H9 (cell line): ENCODE measurements at regions not wholly inside any gene's neighbourhood (a gene's known extent, or its start where the extent isn't known, plus 50 kb on each side); places are given as distances from the start of the nearest gene placed in this dataset.

Experiments used
- DNase-seq: peaks from one replicate; pipeline ENCODE4 v3.0.0-alpha.2; 2017
- H2AFZ ChIP-seq: one replicate; pipeline ENCODE4 v1.6.1; 2013; ENCODE audit warnings: mild to moderate bottlenecking, low read length, control low read depth, moderate library complexity
- H2AK5ac ChIP-seq: 2 replicates; pipeline ENCODE4 v1.6.1; 2013; ENCODE audit warnings: low read length, control low read depth, mixed read lengths; ENCODE audit not compliant: insufficient read length
- H2BK120ac ChIP-seq: one replicate; pipeline ENCODE4 v1.6.1; 2013; ENCODE audit warnings: low read depth, mild to moderate bottlenecking, low read length, control low read depth, inconsistent platforms; ENCODE audit not compliant: poor library complexity, severe bottlenecking
- H2BK12ac ChIP-seq: 2 replicates; pipeline ENCODE4 v1.6.1; 2013; ENCODE audit warnings: low read length, control low read depth, mixed read lengths, low read depth; ENCODE audit not compliant: insufficient read length
- H2BK15ac ChIP-seq: 2 replicates; pipeline ENCODE4 v1.6.1; 2013; ENCODE audit warnings: low read depth, low read length, control low read depth
- H2BK20ac ChIP-seq: one replicate; pipeline ENCODE4 v1.6.1; 2013; ENCODE audit warnings: low read depth, mild to moderate bottlenecking, low read length, control low read depth, inconsistent platforms; ENCODE audit not compliant: poor library complexity, severe bottlenecking
- H2BK5ac ChIP-seq: 2 replicates; pipeline ENCODE4 v1.6.1; 2013; ENCODE audit warnings: low read length, control low read depth, mixed read lengths; ENCODE audit not compliant: insufficient read length
- H3K14ac ChIP-seq: 2 replicates; pipeline ENCODE4 v1.6.1; 2013; ENCODE audit warnings: low read length, control low read depth; ENCODE audit not compliant: insufficient read depth
- H3K18ac ChIP-seq: 2 replicates; pipeline ENCODE4 v1.6.1; 2013; ENCODE audit warnings: low read depth, mild to moderate bottlenecking, mixed read lengths, low read length, control low read depth; ENCODE audit not compliant: insufficient read length
- H3K23ac ChIP-seq: 2 replicates; pipeline ENCODE4 v1.6.1; 2013; ENCODE audit warnings: low read length, control low read depth, mixed read lengths, low read depth; ENCODE audit not compliant: insufficient read length
- H3K23me2 ChIP-seq: 2 replicates; pipeline ENCODE4 v1.6.1; 2013; ENCODE audit warnings: low read depth, mild to moderate bottlenecking, mixed read lengths, low read length, control low read depth; ENCODE audit not compliant: insufficient read length, poor library complexity, severe bottlenecking
- H3K27ac ChIP-seq: 2 replicates; pipeline ENCODE4 v1.5.1; 2013; ENCODE audit warnings: low read length, control low read depth, mixed read lengths, low read depth; ENCODE audit not compliant: insufficient read length
- H3K27me3 ChIP-seq: 2 replicates; pipeline ENCODE4 v1.6.1; 2013; ENCODE audit warnings: low read length, control low read depth, inconsistent platforms; ENCODE audit not compliant: insufficient read depth
- H3K4ac ChIP-seq: 2 replicates; pipeline ENCODE4 v1.6.1; 2013; ENCODE audit warnings: low read depth, mild to moderate bottlenecking, control low read depth, inconsistent platforms, low read length, moderate library complexity
- H3K4me1 ChIP-seq: 2 replicates; pipeline ENCODE4 v1.6.1; 2013; ENCODE audit warnings: low read length, control low read depth, inconsistent platforms; ENCODE audit not compliant: insufficient read depth
- H3K4me2 ChIP-seq: 2 replicates; pipeline ENCODE4 v1.6.1; 2013; ENCODE audit warnings: low read length, control low read depth, mixed read lengths; ENCODE audit not compliant: insufficient read length, insufficient read depth
- H3K56ac ChIP-seq: 2 replicates; pipeline ENCODE4 v1.6.1; 2013; ENCODE audit warnings: low read depth, mild to moderate bottlenecking, mixed read lengths, low read length, control low read depth; ENCODE audit not compliant: insufficient read length
- H3K79me1 ChIP-seq: 2 replicates; pipeline ENCODE4 v1.6.1; 2013; ENCODE audit warnings: low read depth, mild to moderate bottlenecking, moderate library complexity, low read length, control low read depth, inconsistent platforms; ENCODE audit not compliant: insufficient read depth, poor library complexity, severe bottlenecking
- H3K79me2 ChIP-seq: 2 replicates; pipeline ENCODE4 v1.6.1; 2013; ENCODE audit warnings: low read length, control low read depth, inconsistent platforms; ENCODE audit not compliant: insufficient read depth
- H3K9ac ChIP-seq: 2 replicates; pipeline ENCODE4 v1.6.1; 2013; ENCODE audit warnings: low read length, control low read depth, mixed read lengths; ENCODE audit not compliant: insufficient read length; ENCODE audit errors: extremely low read depth
- H3K9me3 ChIP-seq: one replicate; pipeline ENCODE4 v1.6.1; 2013; ENCODE audit warnings: low read depth, low read length, inconsistent platforms; ENCODE audit not compliant: control insufficient read depth
- H3T11ph ChIP-seq: one replicate; pipeline ENCODE4 v1.6.1; 2013; ENCODE audit warnings: mild to moderate bottlenecking, low read length, control low read depth, inconsistent platforms
- H4K20me1 ChIP-seq: one replicate; pipeline ENCODE4 v1.6.1; 2013; ENCODE audit not compliant: control insufficient read depth, insufficient read length, insufficient read depth
- H4K5ac ChIP-seq: 2 replicates; pipeline ENCODE4 v1.6.1; 2013; ENCODE audit warnings: low read depth, mild to moderate bottlenecking, mixed read lengths, low read length, control low read depth; ENCODE audit not compliant: insufficient read length
- H4K8ac ChIP-seq: replicated peaks from 2 replicates; pipeline ENCODE4 v1.6.1; 2013; ENCODE audit warnings: low read length, control low read depth, mixed read lengths, low read depth; ENCODE audit not compliant: insufficient read length
- H4K91ac ChIP-seq: 2 replicates; pipeline ENCODE4 v1.6.1; 2013; ENCODE audit warnings: low read depth, mild to moderate bottlenecking, moderate library complexity, mixed read lengths, low read length, control low read depth; ENCODE audit not compliant: insufficient read length
- H3K27ac Mint-ChIP-seq, 3 experiments: 2 replicates in 2 of 3; 3 replicates in 1 of 3; pipeline ENCODE4 v1.8.0; 2020 to 2021; ENCODE audit warnings: mixed read lengths in 3 of 3, mild to moderate bottlenecking in 1 of 3, moderate library complexity in 1 of 3
- H3K27me3 Mint-ChIP-seq: 2 replicates; pipeline ENCODE4 v1.8.0; 2021; ENCODE audit warnings: low read depth, mild to moderate bottlenecking, moderate library complexity, mixed read lengths
- H3K36me3 Mint-ChIP-seq, 3 experiments: 2 replicates in 2 of 3; 3 replicates in 1 of 3; pipeline ENCODE4 v1.8.0; 2020 to 2021; ENCODE audit warnings: low read depth in 3 of 3, mixed read lengths in 3 of 3; ENCODE audit not compliant: insufficient read depth in 1 of 3
- H3K4me1 Mint-ChIP-seq, 2 experiments: 2 replicates each; pipeline ENCODE4 v1.8.0; 2020; ENCODE audit warnings: mixed read lengths in 2 of 2
- H3K4me3 Mint-ChIP-seq, 2 experiments: 2 replicates in 1 of 2; 3 replicates in 1 of 2; pipeline ENCODE4 v1.8.0; 2020 to 2021; ENCODE audit warnings: mild to moderate bottlenecking in 2 of 2, mixed read lengths in 2 of 2, moderate library complexity in 1 of 2
- H3K9me3 Mint-ChIP-seq, 2 experiments: 2 replicates in 1 of 2; 3 replicates in 1 of 2; pipeline ENCODE4 v1.8.0; 2020; ENCODE audit warnings: mild to moderate bottlenecking in 2 of 2, mixed read lengths in 2 of 2, moderate library complexity in 1 of 2
- WGBS: extraction: QIAGEN DNeasy Blood & Tissue Kit; methylation state at CpG from one replicate; pipeline ENCODE4 v1.1.7; 2013; ENCODE audit warnings: missing lambda C conversion rate, low lambda C conversion rate, mixed read lengths; ENCODE audit not compliant: insufficient read length; ENCODE audit errors: extremely low coverage; 5-methylcytosine and 5-hydroxymethylcytosine counted together
- TF ChIP-seq, protein P1 (sequence below): fragments of 200-600 bp; sonication (generic); conservative IDR thresholded peaks from 3 replicates; pipeline ENCODE4 v1.8.0; 2021; ENCODE audit warnings: antibody characterized with exemption, mild to moderate bottlenecking

DNA sequence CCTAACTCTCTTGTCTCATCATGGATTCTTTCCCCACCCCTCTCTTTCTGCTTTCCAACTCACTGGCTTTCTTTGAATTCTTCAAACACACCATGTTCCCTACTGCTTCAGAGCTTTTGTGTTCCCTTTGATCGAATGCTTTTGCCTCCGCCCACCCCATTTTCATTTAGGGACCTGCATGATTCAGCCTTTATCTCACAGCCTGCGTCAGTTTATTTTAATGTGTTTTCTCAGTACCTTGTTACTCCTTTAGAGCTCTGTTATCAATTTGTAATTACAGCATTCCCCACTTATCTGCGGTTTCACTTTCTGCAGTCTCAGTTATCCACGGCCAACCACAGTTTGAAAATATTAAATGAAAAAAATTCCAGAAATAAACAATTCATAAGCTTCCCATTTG lies 451.3 kb downstream of the METTL15 start:
- Histone ChIP-seq H3K14ac (no peak overlapping the region), H3K23me2 (no peaks in the 10 kb centered on the region), H3K56ac (no peak overlapping the region), H3K9me3 (no peaks in the 10 kb centered on the region), H3K27me3 (peaks cover 4% of the 10 kb centered on the region; the same call in 1 of the 2 replicates), H3K79me1 (no peaks in the 10 kb centered on the region), H3K4me1 (no peaks in the 10 kb centered on the region), H3K9ac (no peak overlapping the region), H3K18ac (no peak overlapping the region), H2BK20ac (no peak overlapping the region), H3K4me2 (no peak overlapping the region), H2BK15ac (no peak overlapping the region), H2BK5ac (no peak overlapping the region), H2AFZ (no peak overlapping the region), H3K27ac (no peak overlapping the region), H3T11ph (no peak overlapping the region), H2BK12ac (no peak overlapping the region), H2BK120ac (no peak overlapping the region), H3K79me2 (no peaks in the 10 kb centered on the region), H4K8ac (no peak overlapping the region), H2AK5ac (no peak overlapping the region), H4K5ac (no peak overlapping the region), H3K23ac (no peak overlapping the region), H3K4ac (no peak overlapping the region), H4K20me1 (no peaks in the 10 kb centered on the region), H4K91ac (no peak overlapping the region)
- Mint-ChIP-seq H3K27ac (no peak overlapping the region), H3K4me3 (no peak overlapping the region), H3K36me3 (no peaks in the 10 kb centered on the region), H3K4me1 (peaks cover 8 to 10% of the 10 kb centered on the region in 2 experiments), H3K9me3 (no peaks in the 10 kb centered on the region; a peak in 1 of 5 replicates), H3K27me3 (peaks cover 56% of the 10 kb centered on the region)
- DNase-seq = no peak
- no CpG with 5 or more reads among the region's 5 CpGs for WGBS
- TF ChIP-seq, protein P1, sequence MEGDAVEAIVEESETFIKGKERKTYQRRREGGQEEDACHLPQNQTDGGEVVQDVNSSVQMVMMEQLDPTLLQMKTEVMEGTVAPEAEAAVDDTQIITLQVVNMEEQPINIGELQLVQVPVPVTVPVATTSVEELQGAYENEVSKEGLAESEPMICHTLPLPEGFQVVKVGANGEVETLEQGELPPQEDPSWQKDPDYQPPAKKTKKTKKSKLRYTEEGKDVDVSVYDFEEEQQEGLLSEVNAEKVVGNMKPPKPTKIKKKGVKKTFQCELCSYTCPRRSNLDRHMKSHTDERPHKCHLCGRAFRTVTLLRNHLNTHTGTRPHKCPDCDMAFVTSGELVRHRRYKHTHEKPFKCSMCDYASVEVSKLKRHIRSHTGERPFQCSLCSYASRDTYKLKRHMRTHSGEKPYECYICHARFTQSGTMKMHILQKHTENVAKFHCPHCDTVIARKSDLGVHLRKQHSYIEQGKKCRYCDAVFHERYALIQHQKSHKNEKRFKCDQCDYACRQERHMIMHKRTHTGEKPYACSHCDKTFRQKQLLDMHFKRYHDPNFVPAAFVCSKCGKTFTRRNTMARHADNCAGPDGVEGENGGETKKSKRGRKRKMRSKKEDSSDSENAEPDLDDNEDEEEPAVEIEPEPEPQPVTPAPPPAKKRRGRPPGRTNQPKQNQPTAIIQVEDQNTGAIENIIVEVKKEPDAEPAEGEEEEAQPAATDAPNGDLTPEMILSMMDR = no peak
